Hepatocyte (in vitro differentiated cells): ENCODE measurements at regions not wholly inside any gene's neighbourhood (a gene's known extent, or its start where the extent isn't known, plus 50 kb on each side); places are given as distances from the start of the nearest gene placed in this dataset.
"Not testable (repeated sequence)": the region's sequence is repeated elsewhere in the genome, so short reads cannot be mapped to it uniquely, and the experiment has no call there.

Experiments
- CTCF ChIP-seq: fragments of 200-600 bp; sonication (generic); IDR thresholded peaks from 2 replicates; pipeline ENCODE4 v1.5.1; 2016; ENCODE audit warnings: antibody characterized with exemption, mild to moderate bottlenecking; ENCODE audit not compliant: poor library complexity
- EZH2 ChIP-seq: fragments of 200-600 bp; sonication (generic); IDR thresholded peaks from 2 replicates; pipeline ENCODE4 v1.6.1; 2016; ENCODE audit warnings: antibody characterized with exemption, mild to moderate bottlenecking, borderline replicate concordance

- not testable (repeated sequence) for TF ChIP-seq CTCF, EZH2
Measured at GRCh38 chr5:21481320-21482270, 1371.5 kb downstream of the CDH12 start.
